ENCODE measurements at regions not wholly inside any gene's neighbourhood (a gene's known extent, or its start where the extent isn't known, plus 50 kb on each side); places are given as distances from the start of the nearest gene placed in this dataset.

GRCh38 chr7:41571573-41571972, 131.3 kb downstream of the INHBA start:
- Histone ChIP-seq H3K36me3 (no peaks in the 10 kb centered on the region), H3K27ac (no peak overlapping the region), H3K9me3 (no peaks in the 10 kb centered on the region), H3K4me3 (no peak overlapping the region), H3K4me1 (no peaks in the 10 kb centered on the region), H3K27me3 (no peaks in the 10 kb centered on the region)
- TF ChIP-seq CTCF (IDR thresholded peaks at IDR 0.05), result no peak
- DNase-seq (ENCODE audit: low spot score), result no peak

GRCh38 chr7:41570766-41571165, 132.1 kb downstream of the INHBA start:
- DNase-seq (ENCODE audit: low spot score), result no peak
- H3K4me3 ChIP-seq, result no peak overlapping the region
- no peaks in the 10 kb centered on the region for H3K36me3 ChIP-seq
- H3K27me3 ChIP-seq, result no peaks in the 10 kb centered on the region
- H3K27ac ChIP-seq, result no peak overlapping the region
- no peak for TF ChIP-seq CTCF (IDR thresholded peaks at IDR 0.05)
- no peaks in the 10 kb centered on the region for H3K9me3 ChIP-seq
- no peaks in the 10 kb centered on the region for H3K4me1 ChIP-seq

- no peaks in the 10 kb centered on the region for H3K36me3 ChIP-seq
- no peak overlapping the region for H3K4me3 ChIP-seq
- no peaks in the 10 kb centered on the region for H3K27me3 ChIP-seq
- H3K9me3 ChIP-seq, result no peaks in the 10 kb centered on the region
- DNase-seq (ENCODE audit: low spot score), result no peak
- TF ChIP-seq CTCF (IDR thresholded peaks at IDR 0.05), result no peak
- H3K4me1 ChIP-seq, result no peaks in the 10 kb centered on the region
- no peak overlapping the region for H3K27ac ChIP-seq
Observed at GRCh38 chr7:41568135-41568534, 134.8 kb downstream of the INHBA start.

- no peaks in the 10 kb centered on the region for H3K36me3 ChIP-seq
- no peak for DNase-seq (ENCODE audit: low spot score)
- no peaks in the 10 kb centered on the region for H3K9me3 ChIP-seq
- H3K4me3 ChIP-seq, result no peak overlapping the region
- no peak overlapping the region for H3K27ac ChIP-seq
- H3K4me1 ChIP-seq, result no peaks in the 10 kb centered on the region
- H3K27me3 ChIP-seq, result no peaks in the 10 kb centered on the region
- no peak for TF ChIP-seq CTCF (IDR thresholded peaks at IDR 0.05)
Observed at GRCh38 chr7:41567731-41568114, 135.2 kb downstream of the INHBA start.

- no peak for TF ChIP-seq CTCF (IDR thresholded peaks at IDR 0.05)
- DNase-seq (ENCODE audit: low spot score), result no peak
- Histone ChIP-seq H3K27ac (no peak overlapping the region), H3K36me3 (no peaks in the 10 kb centered on the region), H3K4me1 (no peaks in the 10 kb centered on the region), H3K27me3 (no peaks in the 10 kb centered on the region), H3K4me3 (no peak overlapping the region), H3K9me3 (no peaks in the 10 kb centered on the region)
Observed at GRCh38 chr7:41567031-41567730, 135.7 kb downstream of the INHBA start.

GRCh38 chr7:41566581-41566980, 136.3 kb downstream of the INHBA start:
- H3K4me3 ChIP-seq, result no peak overlapping the region

More at GRCh38 chr7:41566581-41566980, 136.3 kb downstream of the INHBA start:
- H3K9me3 ChIP-seq, result no peaks in the 10 kb centered on the region
- no peaks in the 10 kb centered on the region for H3K27me3 ChIP-seq
- DNase-seq (ENCODE audit: low spot score), result no peak
- H3K4me1 ChIP-seq, result no peaks in the 10 kb centered on the region
- H3K27ac ChIP-seq, result no peak overlapping the region
- H3K36me3 ChIP-seq, result no peaks in the 10 kb centered on the region
- TF ChIP-seq CTCF (IDR thresholded peaks at IDR 0.05), result no peak
